ENCODE measurements at regions not wholly inside any gene's neighbourhood (a gene's known extent, or its start where the extent isn't known, plus 50 kb on each side); places are given as distances from the start of the nearest gene placed in this dataset.

DNA sequence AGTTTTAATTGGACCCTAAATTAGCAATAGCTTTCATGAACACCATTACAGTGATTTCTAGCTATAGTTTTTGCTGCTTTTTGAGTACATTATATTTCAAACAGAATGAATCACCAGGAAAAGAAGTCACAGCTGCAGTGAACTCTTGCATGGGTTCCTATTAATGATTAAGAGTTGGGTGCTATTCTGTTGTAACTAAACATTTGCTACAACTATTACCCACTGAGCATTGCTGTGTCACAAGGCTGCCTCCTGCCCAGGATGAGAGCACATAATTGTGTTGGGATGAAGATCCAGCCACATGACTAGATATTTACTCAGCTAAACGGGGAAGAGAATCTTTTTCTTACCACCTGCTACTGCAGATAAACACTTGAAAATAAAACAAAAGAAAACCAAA is 152.7 kb downstream of the GXYLT1 start:
- TF ChIP-seq GATA2 (IDR thresholded peaks at IDR 0.05; ENCODE audit: low read depth, low read length) (no peak), GATA3 (IDR thresholded peaks at IDR 0.05; ENCODE audit: low read depth, low read length) (no peak)
